ENCODE measurements at regions not wholly inside any gene's neighbourhood (a gene's known extent, or its start where the extent isn't known, plus 50 kb on each side); places are given as distances from the start of the nearest gene placed in this dataset.

- TF ChIP-seq CTCF (conservative IDR thresholded peaks at IDR 0.05 in 1 of 2, IDR thresholded peaks at IDR 0.05 in 1 of 2; ENCODE audit: low read depth in 1 of 2, low read length in 2 of 2) = no peak
- no peak for TF ChIP-seq EZH2 (IDR thresholded peaks at IDR 0.05; ENCODE audit: low read length, missing control alignments)
Observed at GRCh38 chr16:73369851-73370250, 321.9 kb upstream of the ZFHX3 start.

Data from fibroblast of lung (primary cell).